SK-N-SH (cell line): ENCODE measurements at regions not wholly inside any gene's neighbourhood (a gene's known extent, or its start where the extent isn't known, plus 50 kb on each side); places are given as distances from the start of the nearest gene placed in this dataset.

Experiments
- CTCF ChIA-PET: fragments of 300-600, 350-600 bp; formaldehyde crosslinking; extraction: SDS; loops from one replicate; lab custom pipeline; 2021; lab: Yijun Ruan, JAX
- POLR2A ChIA-PET: fragments of 350-600 bp; sonication (Branson Sonifier 250); formaldehyde crosslinking; extraction: SDS; loops from one replicate; lab custom pipeline; 2020; ENCODE audit warnings: antibody characterized with exemption, inconsistent platforms; lab: Yijun Ruan, JAX
- DNase-seq: peaks from one replicate; pipeline ENCODE4 v3.0.0; 2012
- H2AFZ ChIP-seq: fragments of 200-600 bp; sonication (generic); 2 replicates; pipeline ENCODE4 v1.8.1; 2016; ENCODE audit warnings: antibody characterized with exemption, mild to moderate bottlenecking, low read depth
- H3F3A ChIP-seq: fragments of 200-600 bp; sonication (generic); replicated peaks from 2 replicates; pipeline ENCODE3; 2016; ENCODE audit warnings: antibody characterized with exemption, mild to moderate bottlenecking; ENCODE audit not compliant: insufficient read depth
- H3K27ac ChIP-seq, 2 experiments: fragments of 200-500 bp in 1 of 2; fragments of 200-600 bp in 1 of 2; sonication (Bioruptor generic) in 1 of 2; sonication (generic), shearing (Covaris generic) in 1 of 2; 2 replicates each; pipeline versions ENCODE4 v1.5.1 to v1.6.1; 2014 to 2016; ENCODE audit warnings: low read depth in 2 of 2, inconsistent platforms in 1 of 2, low read length in 1 of 2, mild to moderate bottlenecking in 1 of 2, mixed read lengths in 1 of 2
- H3K27me3 ChIP-seq: fragments of 200-600 bp; sonication (generic), shearing (Covaris generic); 2 replicates; pipeline ENCODE4 v1.6.1; 2016; ENCODE audit warnings: mixed run types; ENCODE audit not compliant: insufficient read depth
- H3K36me3 ChIP-seq, 2 experiments: fragments of 200-500 bp in 1 of 2; fragments of 200-600 bp in 1 of 2; sonication (Bioruptor generic) in 1 of 2; sonication (generic) in 1 of 2; replicated peaks in 1 of 2; 2 replicates each; pipeline versions ENCODE3 to v1.5.1; 2014 to 2016; ENCODE audit warnings: low read length in 1 of 2, mild to moderate bottlenecking in 1 of 2; ENCODE audit not compliant: insufficient read depth in 2 of 2, control insufficient read depth in 1 of 2
- H3K4me1 ChIP-seq, 2 experiments: fragments of 200-500 bp in 1 of 2; fragments of 200-600 bp in 1 of 2; sonication (Bioruptor generic) in 1 of 2; sonication (generic), shearing (Covaris generic) in 1 of 2; 2 replicates each; pipeline versions ENCODE4 v1.5.1 to v1.6.1; 2014 to 2016; ENCODE audit warnings: low read depth in 1 of 2, low read length in 1 of 2, mixed run types in 1 of 2; ENCODE audit not compliant: insufficient read depth in 2 of 2, control insufficient read depth in 1 of 2
- H3K4me2 ChIP-seq: fragments of 200-600 bp; sonication (generic), shearing (Covaris generic); 2 replicates; pipeline ENCODE4 v1.6.1; 2017; ENCODE audit warnings: mixed run types
- H3K4me3 ChIP-seq, 2 experiments: fragments of 200-500 bp in 1 of 2; fragments of 200-600 bp in 1 of 2; sonication (Bioruptor generic) in 1 of 2; sonication (generic), shearing (Covaris generic) in 1 of 2; 2 replicates each; pipeline versions ENCODE4 v1.5.1 to v1.8.1; 2014 to 2016; ENCODE audit warnings: low read depth in 2 of 2, inconsistent platforms in 1 of 2, low read length in 1 of 2, mild to moderate bottlenecking in 1 of 2, mixed read lengths in 1 of 2, moderate library complexity in 1 of 2
- H3K79me2 ChIP-seq: fragments of 200-600 bp; sonication (generic); 2 replicates; pipeline ENCODE4 v1.8.1; 2017; ENCODE audit warnings: mild to moderate bottlenecking; ENCODE audit not compliant: insufficient read depth
- H3K9ac ChIP-seq: fragments of 200-600 bp; sonication (generic); 2 replicates; pipeline ENCODE4 v1.6.1; 2017; ENCODE audit warnings: mixed run types
- H3K9me2 ChIP-seq: fragments of 200-600 bp; sonication (generic); 2 replicates; pipeline ENCODE4 v1.6.1; 2017; ENCODE audit warnings: mixed run types
- H3K9me3 ChIP-seq: fragments of 200-600 bp; sonication (generic); 2 replicates; pipeline ENCODE4 v1.6.1; 2017; ENCODE audit warnings: mixed run types, mild to moderate bottlenecking, moderate library complexity
- H4K20me1 ChIP-seq: fragments of 200-600 bp; sonication (generic); 2 replicates; pipeline ENCODE4 v1.6.1; 2017; ENCODE audit warnings: mild to moderate bottlenecking, mixed run types; ENCODE audit not compliant: insufficient read depth
- CHD2 ChIP-seq: fragments of 150-350 bp; IDR thresholded peaks from 2 replicates; pipeline ENCODE4 v1.6.1; 2018; ENCODE audit warnings: low read length; ENCODE audit not compliant: partially characterized antibody
- EP300 ChIP-seq, 2 experiments: IDR thresholded peaks; 2 replicates each; pipeline versions ENCODE4 v1.4.0 to v1.6.1; 2012; ENCODE audit warnings: borderline replicate concordance in 1 of 2, low read depth in 1 of 2, low read length in 1 of 2
- GABPA ChIP-seq: IDR thresholded peaks from 2 replicates; pipeline ENCODE4 v1.4.0; 2012; ENCODE audit warnings: low read depth, mild to moderate bottlenecking
- GATA2 ChIP-seq: sonication (generic); formaldehyde crosslinking; IDR thresholded peaks from 2 replicates; pipeline ENCODE4 v1.5.0; 2020; ENCODE audit warnings: mild to moderate bottlenecking, missing genetic modification reagents
- MEF2A ChIP-seq: IDR thresholded peaks from 2 replicates; pipeline ENCODE4 v1.4.0; 2012; ENCODE audit warnings: low read depth, borderline replicate concordance
- NFIC ChIP-seq: IDR thresholded peaks from 2 replicates; pipeline ENCODE4 v1.4.0; 2012; ENCODE audit warnings: borderline replicate concordance
- RAD21 ChIP-seq: IDR thresholded peaks from 2 replicates; pipeline ENCODE4 v1.6.1; 2012; ENCODE audit warnings: mild to moderate bottlenecking, low read length
- RFX5 ChIP-seq: IDR thresholded peaks from 2 replicates; pipeline ENCODE4 v1.6.1; 2012; ENCODE audit warnings: mild to moderate bottlenecking, improper control_type of control experiment, low read length
- SIN3A ChIP-seq: IDR thresholded peaks from 2 replicates; pipeline ENCODE4 v1.6.1; 2012; ENCODE audit warnings: low read depth, mild to moderate bottlenecking, low read length, moderate library complexity, borderline replicate concordance
- SMC3 ChIP-seq: IDR thresholded peaks from 2 replicates; pipeline ENCODE4 v1.6.1; 2012; ENCODE audit warnings: low read depth, low read length, improper control_type of control experiment
- TAF1 ChIP-seq: IDR thresholded peaks from 2 replicates; pipeline ENCODE4 v1.6.1; 2012; ENCODE audit warnings: low read depth, mild to moderate bottlenecking, low read length, moderate library complexity, borderline replicate concordance
- TEAD4 ChIP-seq: IDR thresholded peaks from 2 replicates; pipeline ENCODE4 v1.4.0; 2012; ENCODE audit warnings: mild to moderate bottlenecking, borderline replicate concordance; ENCODE audit not compliant: insufficient read depth
- ZBTB33 ChIP-seq: IDR thresholded peaks from 2 replicates; pipeline ENCODE4 v1.4.0; 2012; ENCODE audit warnings: low read depth, borderline replicate concordance
- WGBS: methylation state at CpG from one replicate; pipeline ENCODE4 v1.1.6; 2017; ENCODE audit warnings: low lambda C conversion rate; 5-methylcytosine and 5-hydroxymethylcytosine counted together
- TF ChIP-seq, protein P1 (sequence below): IDR thresholded peaks from 2 replicates; pipeline ENCODE4 v1.4.0; 2012; ENCODE audit warnings: low read depth
- TF ChIP-seq, protein P2 (sequence below): IDR thresholded peaks from 2 replicates; pipeline ENCODE4; 2012
- TF ChIP-seq, protein P3 (sequence below): fragments of 200-600 bp; sonication (generic); IDR thresholded peaks from 2 replicates; pipeline ENCODE4 v1.6.1; 2017; ENCODE audit warnings: antibody characterized with exemption, mild to moderate bottlenecking, moderate library complexity

DNA sequence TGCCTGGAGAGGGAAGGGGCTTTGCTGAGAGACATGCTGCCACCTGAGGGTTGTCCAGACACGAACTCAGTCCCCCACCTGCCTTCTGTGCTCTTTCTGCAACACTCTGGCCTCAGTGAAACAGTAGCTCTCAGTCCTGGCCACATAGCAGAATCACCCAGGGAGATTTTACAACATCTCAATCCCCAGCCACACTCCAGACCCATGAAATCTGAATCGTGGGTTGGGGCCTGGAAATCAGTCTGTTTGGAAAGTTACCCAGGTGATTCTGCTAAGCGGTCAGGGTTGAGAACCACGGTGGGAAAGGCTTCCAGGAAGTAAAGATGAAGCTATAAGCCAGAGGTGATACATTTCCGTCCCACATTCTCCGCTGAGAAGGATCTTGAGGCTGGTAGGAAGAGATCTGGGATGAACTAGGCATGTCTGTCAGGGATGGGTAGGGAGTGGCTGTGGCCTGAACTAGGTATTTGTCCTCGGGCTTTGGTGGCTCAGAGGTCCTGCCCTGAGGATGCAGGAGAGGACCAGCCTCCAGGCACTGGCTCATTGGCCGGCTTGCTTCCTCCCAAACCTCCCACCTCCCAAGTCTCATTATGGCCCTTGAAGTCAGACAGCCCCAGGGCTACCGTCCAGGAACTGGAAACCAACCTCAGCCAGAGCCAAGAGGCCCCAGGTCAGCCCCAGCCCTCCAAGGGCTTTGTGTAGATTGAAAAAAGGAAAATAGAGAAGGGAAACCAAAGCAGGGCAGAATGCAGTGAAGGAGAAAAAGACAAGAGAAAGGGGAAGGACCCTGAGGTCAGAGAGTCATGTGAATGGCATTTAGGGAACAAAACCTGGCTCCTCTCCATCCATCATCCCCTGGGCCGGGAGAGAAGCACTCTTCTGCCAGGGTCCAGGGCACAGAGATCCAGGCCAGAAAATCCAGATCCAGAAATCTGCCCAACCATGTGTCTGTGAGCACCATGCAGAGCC lies 119.6 kb downstream of the ZFP36L2 start:
- Histone ChIP-seq H3K36me3 (no peaks in the 10 kb centered on the region), H3K9me2 (no peaks in the 10 kb centered on the region), H3K27ac (peak overlapping the region in 1 of 2 experiments; percentile 20; a peak in 1 of 4 replicates), H3K79me2 (no peaks in the 10 kb centered on the region), H3K27me3 (no peaks in the 10 kb centered on the region), H3K4me3 (no peak overlapping the region), H2AFZ (no peak overlapping the region), H4K20me1 (no peaks in the 10 kb centered on the region), H3K9me3 (no peaks in the 10 kb centered on the region), H3K4me2 (no peak overlapping the region), H3K4me1 (peaks cover 11 to 32% of the 10 kb centered on the region in 2 experiments; a peak in 3 of 4 replicates), H3F3A (no peaks in the 10 kb centered on the region), H3K9ac (no peak overlapping the region)
- no peak for DNase-seq
- 72% methylated on average over 10 of the region's 10 CpGs for WGBS
- CTCF ChIA-PET, result interaction anchor here (0.7 to 2.2 kb wide), 5 partner anchors 10 to 35 kb away, joined by 3 to 8 read pairs (median 5); no protein-coding TSS in a partner anchor
- TF ChIP-seq GABPA (no peak), CHD2 (no peak), SIN3A (no peak), TAF1 (no peak), TEAD4 (no peak), RFX5 (no peak)
- TF ChIP-seq, protein P1, sequence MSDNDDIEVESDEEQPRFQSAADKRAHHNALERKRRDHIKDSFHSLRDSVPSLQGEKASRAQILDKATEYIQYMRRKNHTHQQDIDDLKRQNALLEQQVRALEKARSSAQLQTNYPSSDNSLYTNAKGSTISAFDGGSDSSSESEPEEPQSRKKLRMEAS, result no peak
- TF ChIP-seq, protein P2, sequence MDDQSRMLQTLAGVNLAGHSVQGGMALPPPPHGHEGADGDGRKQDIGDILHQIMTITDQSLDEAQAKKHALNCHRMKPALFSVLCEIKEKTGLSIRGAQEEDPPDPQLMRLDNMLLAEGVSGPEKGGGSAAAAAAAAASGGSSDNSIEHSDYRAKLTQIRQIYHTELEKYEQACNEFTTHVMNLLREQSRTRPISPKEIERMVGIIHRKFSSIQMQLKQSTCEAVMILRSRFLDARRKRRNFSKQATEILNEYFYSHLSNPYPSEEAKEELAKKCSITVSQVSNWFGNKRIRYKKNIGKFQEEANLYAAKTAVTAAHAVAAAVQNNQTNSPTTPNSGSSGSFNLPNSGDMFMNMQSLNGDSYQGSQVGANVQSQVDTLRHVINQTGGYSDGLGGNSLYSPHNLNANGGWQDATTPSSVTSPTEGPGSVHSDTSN, result no peak
- POLR2A ChIA-PET, result interaction anchor here (1.0 kb wide), 1 partner anchor 297 kb away, joined by 3 read pairs; no protein-coding TSS in a partner anchor

DNA sequence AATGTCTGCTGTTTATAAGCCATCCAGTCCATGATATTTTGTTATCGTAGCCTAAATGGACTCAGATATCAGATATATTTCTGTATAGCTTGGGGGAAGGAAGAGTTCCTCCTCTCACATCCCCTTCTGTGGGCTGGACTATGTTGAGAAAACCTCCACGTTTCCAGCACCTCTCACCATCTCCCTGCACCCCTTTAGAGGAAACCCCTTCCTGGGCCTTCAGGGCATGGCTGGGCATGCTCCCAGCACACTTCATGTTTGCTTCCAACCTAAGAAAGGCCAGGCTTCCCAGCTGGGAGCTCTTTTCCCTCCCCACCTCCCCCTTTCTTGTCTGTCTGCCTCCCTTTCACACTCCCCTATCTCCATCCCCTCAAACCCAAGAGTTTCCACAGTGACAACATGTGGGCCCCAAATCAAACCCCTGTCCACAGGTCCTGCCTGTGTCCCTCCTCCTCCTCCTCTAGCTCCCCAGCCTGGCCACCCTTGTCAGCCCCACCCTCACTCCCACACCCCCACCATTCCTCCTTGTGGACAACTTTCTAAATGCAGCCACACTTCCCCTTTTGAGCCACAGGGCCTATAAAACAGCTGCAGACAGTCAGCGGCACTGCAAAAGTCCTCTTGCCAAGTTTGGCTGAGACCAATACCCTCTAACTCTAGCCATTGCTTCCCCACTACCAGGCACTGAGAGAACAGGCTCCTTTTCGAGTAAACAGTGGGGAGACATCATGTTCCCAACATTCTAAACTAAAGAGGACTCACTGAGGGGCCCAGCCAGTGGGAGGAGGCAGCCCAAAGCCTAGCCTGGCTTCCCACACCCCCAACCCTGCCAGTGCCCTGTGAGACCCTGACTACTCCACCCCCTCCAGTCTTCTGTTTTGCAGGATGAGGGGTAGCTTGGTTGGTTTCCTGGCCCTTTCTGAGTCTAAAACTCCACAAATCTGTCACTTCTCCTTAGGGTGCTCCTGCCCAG lies 120.5 kb downstream of the ZFP36L2 start:
- H3K4me1 ChIP-seq, result peaks cover 11 to 32% of the 10 kb centered on the region in 2 experiments; a peak in 3 of 4 replicates
- 83% methylated on average over 4 of the region's 4 CpGs for WGBS
- POLR2A ChIA-PET, result no interaction called here

More for the DNA sequence above, 120.5 kb downstream of the ZFP36L2 start:
- Histone ChIP-seq H3K9me3 (no peaks in the 10 kb centered on the region), H3K9me2 (no peaks in the 10 kb centered on the region), H3K4me2 (no peak overlapping the region), H3K79me2 (no peaks in the 10 kb centered on the region), H2AFZ (no peak overlapping the region), H3K36me3 (no peaks in the 10 kb centered on the region), H3K27me3 (no peaks in the 10 kb centered on the region), H3K9ac (no peak overlapping the region), H3K27ac (peak overlapping the region in 1 of 2 experiments; percentile 20; a peak in 1 of 4 replicates), H3K4me3 (no peak overlapping the region), H4K20me1 (no peaks in the 10 kb centered on the region), H3F3A (no peaks in the 10 kb centered on the region)
- no peak for TF ChIP-seq ZBTB33
- TF ChIP-seq RAD21, result peak; percentile 22; the same call in 1 of the 2 replicates
- TF ChIP-seq NFIC, result no peak
- 0 out of 2 replicates have a peak, but pooled peaks have one; percentile 13 for TF ChIP-seq GATA2 (CRISPR knock-in tag)
- no peak for TF ChIP-seq EP300 (IDR thresholded peaks at IDR 0.05; ENCODE audit: borderline replicate concordance in 1 of 2, low read depth in 1 of 2, low read length in 1 of 2)
- TF ChIP-seq MEF2A, result no peak
- TF ChIP-seq, protein P3, sequence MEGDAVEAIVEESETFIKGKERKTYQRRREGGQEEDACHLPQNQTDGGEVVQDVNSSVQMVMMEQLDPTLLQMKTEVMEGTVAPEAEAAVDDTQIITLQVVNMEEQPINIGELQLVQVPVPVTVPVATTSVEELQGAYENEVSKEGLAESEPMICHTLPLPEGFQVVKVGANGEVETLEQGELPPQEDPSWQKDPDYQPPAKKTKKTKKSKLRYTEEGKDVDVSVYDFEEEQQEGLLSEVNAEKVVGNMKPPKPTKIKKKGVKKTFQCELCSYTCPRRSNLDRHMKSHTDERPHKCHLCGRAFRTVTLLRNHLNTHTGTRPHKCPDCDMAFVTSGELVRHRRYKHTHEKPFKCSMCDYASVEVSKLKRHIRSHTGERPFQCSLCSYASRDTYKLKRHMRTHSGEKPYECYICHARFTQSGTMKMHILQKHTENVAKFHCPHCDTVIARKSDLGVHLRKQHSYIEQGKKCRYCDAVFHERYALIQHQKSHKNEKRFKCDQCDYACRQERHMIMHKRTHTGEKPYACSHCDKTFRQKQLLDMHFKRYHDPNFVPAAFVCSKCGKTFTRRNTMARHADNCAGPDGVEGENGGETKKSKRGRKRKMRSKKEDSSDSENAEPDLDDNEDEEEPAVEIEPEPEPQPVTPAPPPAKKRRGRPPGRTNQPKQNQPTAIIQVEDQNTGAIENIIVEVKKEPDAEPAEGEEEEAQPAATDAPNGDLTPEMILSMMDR, result peak; percentile 32; the same call in 1 of the 2 replicates
- no peak for TF ChIP-seq TEAD4
- no peak for TF ChIP-seq SIN3A
- TF ChIP-seq SMC3, result peak; percentile 16; the same call in 1 of the 2 replicates
- peak; percentile 68 for DNase-seq
- CTCF ChIA-PET, result interaction anchor here (0.7 to 2.2 kb wide), 6 partner anchors 8 to 35 kb away, joined by 3 to 8 read pairs (median 4); no protein-coding TSS in a partner anchor
